Stimulated activated CD8-positive, alpha-beta memory T cell treated with anti-CD3 and anti-CD28 coated beads, Interleukin-12 subunit alpha, Interleukin-12 subunit beta, amount 100 ng/mL, for 1 hour (primary cell): ENCODE measurements at regions not wholly inside any gene's neighbourhood (a gene's known extent, or its start where the extent isn't known, plus 50 kb on each side); places are given as distances from the start of the nearest gene placed in this dataset.
"Not testable (repeated sequence)": the region's sequence is repeated elsewhere in the genome, so short reads cannot be mapped to it uniquely, and the experiment has no call there.

Experiments
- DNase-seq: peaks from one replicate; pipeline ENCODE4 v3.0.0-alpha.2; 2020; ENCODE audit warnings: low read depth

DNA sequence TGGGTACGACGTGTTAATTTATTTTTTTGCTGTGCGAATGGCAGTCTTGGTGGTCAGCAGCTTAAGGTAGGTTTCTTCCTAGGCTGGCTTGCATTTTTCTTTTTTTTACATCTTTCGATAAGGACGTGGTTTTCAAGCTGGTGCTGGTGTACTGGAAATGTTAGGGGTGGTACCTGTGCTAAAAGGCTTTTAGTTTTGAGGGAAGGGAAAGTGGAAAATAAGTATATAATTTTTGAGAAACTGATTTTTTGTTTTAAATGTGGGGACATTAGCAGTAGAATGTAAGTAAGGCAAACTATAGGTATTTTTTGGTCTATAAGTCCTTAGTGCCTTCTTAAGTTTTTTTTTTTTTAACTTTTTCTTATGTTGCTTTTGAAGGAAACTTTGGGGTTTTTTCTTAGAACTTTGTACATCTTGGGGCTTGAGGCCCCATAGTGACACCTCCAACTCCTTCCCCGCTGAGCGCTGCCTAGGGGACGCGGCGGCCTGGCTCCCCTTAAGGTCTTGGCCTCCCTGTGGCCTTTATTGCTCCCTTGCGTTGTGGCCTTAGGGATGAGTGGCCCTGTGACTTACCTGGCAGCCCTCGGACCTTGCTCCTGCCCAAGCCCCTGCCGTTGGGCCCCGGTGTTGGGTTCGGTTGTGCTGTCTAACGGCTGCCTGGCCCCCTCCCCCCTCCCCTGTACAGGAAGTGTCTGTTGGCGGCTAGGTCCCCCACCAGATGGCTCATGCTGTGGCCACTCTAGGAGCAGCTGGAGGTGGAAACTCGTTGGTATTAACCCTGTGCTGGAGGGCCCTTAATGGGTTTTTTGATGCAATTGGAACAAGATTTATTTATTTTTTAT, 88.0 kb upstream of the RPRML start:
- DNase-seq: peak; percentile 62

DNA sequence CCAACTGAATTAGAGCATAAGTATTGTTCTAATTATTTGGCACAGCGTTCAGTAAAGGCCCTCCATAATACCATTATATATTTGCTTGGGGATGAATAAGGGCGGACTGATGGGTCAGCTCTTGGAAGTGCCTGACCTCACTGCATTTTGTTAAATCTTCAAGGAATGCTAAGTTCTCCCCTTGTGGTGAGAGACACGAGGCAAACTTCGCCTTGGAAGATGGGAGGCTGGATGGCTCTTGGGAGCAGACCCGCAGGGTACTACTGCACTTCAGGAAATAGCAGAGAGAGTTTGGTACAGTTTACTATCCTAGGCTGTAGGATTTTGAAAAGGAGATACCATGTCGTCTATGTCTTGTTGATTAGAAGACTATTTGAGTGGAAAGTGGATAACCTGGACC, 87.0 kb upstream of the RPRML start:
- DNase-seq: no peak

DNA sequence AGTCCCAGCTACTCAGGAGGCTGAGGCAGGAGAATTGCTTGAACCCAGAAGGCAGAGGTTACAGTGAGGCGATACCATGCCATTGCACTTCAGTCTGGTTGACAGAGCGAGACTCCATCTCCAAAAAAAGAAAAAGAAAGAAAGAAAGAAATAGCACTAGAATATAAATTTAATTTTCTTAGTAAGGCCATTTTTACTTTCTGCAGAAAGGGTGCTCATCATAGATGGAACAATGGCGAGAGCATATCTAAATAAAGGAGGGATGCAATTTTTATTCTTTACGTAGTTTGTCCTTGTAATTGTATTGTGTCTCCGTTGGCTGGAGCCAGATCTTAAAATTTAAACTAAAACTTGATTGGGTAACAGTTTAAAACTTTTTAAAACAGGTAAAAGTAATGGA, 85.6 kb upstream of the RPRML start:
- no peak for DNase-seq

DNA sequence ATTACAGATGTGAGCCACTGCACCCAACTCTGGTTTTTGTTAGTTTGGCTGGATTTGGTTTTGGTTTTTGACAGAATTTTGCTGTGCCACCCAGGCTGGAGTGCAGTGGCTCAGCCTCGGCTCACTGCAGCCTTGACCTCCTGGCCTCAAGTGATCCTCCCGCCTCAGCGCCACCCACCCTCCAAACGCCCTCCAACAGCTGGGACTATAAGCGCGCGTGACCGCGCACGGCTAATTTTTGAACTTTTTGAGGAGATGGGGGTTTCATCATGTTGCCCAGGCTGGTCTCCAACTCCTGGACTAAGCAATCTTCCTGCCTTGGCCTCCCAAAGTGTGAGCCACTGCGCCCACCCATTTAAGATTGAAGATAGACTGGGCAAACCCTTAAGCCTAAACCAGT, 84.4 kb upstream of the RPRML start:
- no peak for DNase-seq

DNA sequence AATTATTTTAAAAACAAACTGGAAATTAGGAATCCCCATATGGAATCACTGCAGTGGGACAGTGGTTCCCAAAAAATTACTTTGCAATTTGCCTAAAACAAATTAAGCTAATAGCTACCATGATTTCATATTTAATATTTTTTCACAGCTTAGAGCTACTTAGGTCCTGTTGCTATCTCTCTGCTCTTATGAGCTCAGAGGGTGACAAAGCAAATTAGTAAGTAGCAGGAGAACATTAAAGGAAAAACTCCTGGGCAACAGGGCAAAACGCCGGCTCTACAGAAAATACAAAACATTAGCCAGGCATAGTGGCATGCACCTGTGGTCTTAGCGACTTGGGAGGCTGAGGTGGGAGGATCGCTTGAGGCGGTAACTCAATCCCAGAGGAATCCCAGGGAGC, 83.8 kb upstream of the RPRML start:
- not testable (repeated sequence) for DNase-seq

DNA sequence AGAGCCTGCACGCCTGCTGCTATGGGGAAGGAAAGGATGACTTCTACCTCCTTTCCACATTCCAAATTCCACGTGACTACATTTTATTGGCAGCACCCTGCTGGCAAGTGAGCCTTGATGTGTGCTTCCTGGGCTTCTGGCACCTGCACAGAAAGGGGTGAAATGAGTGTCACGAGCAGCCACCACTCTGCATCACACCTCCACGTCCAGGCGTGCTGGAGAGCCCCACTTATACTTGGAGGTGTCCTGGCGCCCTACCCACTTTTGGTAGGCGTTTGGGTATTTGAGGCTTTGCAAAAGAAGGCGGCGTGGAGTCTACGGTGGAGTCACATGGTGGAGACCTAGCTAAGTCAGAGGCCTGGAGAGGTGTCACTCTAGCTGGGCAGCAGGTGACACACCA, 81.0 kb upstream of the RPRML start:
- DNase-seq: not testable (repeated sequence)

DNA sequence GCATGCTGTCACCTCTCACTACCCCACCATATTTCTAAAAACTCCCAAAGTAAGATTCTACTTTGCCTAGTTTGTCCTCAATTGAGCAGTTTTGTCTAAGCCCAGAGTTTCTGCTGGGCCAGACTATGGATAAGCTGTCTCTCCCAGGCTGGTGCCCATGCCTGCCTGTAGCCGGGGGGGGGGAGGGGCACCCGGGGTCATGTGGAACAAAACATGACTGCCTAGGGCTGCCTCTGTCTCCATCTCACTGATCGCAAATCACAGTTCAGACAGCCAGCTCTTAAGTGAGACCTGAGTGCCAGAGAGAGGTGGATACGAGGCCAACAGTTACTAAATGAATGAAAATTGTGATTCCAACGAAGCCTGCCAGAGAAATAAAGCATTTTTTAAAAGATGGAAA, 78.8 kb upstream of the RPRML start:
- DNase-seq: no peak

DNA sequence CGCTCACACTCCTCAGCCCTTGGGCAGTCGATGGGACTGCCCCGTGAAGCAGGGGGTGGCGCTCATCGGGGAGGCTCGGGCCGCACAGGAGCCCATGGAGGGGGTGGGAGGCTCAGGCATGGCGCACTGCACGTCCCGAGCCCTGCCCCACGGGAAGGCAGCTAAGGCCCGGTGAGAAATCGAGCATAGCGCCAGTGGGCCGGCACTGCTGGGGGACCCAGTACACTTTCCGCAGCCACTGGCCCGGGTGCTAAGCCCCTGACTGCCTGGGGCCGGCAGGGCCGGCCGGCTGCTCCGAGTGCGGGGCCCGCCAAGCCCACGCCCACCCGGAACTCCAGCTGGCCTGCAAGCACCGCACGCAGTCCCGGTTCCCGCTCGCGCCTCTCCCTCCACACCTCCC, 78.2 kb upstream of the RPRML start:
- DNase-seq: not testable (repeated sequence)

DNA sequence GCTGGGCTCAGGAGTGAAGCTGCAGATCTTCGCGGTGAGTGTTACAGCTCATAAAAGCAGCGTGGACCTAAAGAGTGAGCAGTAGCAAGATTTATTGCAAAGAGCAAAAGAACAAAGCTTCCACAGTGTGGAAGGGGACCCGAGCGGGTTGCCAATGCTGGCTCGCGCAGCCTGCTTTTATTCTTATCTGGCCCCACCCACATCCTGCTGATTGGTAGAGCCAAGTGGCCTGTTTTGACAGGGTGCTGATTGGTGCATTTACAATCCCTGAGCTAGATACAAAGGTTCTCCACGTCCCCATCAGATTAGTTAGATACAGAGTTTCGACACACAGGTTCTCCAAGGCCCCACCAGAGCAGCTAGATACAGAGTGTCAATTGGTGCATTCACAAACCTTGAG, 77.6 kb upstream of the RPRML start:
- DNase-seq: not testable (repeated sequence)
